GM10266 (cell line): ENCODE measurements at regions not wholly inside any gene's neighbourhood (a gene's known extent, or its start where the extent isn't known, plus 50 kb on each side); places are given as distances from the start of the nearest gene placed in this dataset.
"Not testable (repeated sequence)": the region's sequence is repeated elsewhere in the genome, so short reads cannot be mapped to it uniquely, and the experiment has no call there.

ENCODE experiments used
- DNase-seq: peaks from one replicate; pipeline ENCODE4 v3.0.0; 2012; ENCODE audit errors: extremely low spot score
- TF ChIP-seq, protein P1 (sequence below): IDR thresholded peaks from 2 replicates; pipeline ENCODE4 v1.5.1; 2012; ENCODE audit warnings: mild to moderate bottlenecking, low read depth; ENCODE audit not compliant: control insufficient read depth, insufficient read depth; ENCODE audit errors: missing control alignments

DNA sequence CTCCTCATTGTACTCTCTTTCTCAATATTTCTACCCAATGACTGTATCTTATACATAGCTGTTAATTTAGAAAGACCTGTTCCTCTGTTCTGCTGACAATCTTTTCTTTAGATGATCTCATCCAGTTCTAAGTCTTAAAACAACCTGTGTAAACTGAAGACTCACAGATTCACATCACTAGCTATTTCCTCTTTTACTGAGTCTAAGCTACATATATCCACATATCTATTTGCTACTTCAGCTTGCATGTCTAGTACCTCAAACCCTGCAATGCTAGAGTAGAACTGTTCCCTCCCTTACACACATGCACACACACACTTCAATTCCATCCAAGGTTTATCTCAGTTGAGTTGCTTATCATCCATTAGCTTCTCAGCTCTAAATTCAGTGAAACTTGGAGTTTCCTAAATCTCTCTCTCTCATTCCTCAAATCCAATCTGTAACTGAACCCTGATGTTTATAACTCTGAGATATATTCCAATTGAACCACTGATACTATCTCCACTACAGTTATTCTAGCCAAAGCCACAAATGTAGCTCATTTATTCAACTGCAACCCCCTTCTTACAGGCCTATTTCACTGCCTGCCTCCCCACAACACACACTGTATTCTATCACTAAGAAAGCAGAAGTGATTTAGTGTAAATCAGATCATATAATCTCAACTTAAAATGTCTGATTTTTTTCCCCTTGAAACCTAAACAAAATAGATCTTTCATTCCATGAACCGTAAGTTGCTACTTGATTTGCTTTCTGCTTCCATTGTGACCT, 1036.8 kb upstream of the POT1 start:
- TF ChIP-seq, protein P1, sequence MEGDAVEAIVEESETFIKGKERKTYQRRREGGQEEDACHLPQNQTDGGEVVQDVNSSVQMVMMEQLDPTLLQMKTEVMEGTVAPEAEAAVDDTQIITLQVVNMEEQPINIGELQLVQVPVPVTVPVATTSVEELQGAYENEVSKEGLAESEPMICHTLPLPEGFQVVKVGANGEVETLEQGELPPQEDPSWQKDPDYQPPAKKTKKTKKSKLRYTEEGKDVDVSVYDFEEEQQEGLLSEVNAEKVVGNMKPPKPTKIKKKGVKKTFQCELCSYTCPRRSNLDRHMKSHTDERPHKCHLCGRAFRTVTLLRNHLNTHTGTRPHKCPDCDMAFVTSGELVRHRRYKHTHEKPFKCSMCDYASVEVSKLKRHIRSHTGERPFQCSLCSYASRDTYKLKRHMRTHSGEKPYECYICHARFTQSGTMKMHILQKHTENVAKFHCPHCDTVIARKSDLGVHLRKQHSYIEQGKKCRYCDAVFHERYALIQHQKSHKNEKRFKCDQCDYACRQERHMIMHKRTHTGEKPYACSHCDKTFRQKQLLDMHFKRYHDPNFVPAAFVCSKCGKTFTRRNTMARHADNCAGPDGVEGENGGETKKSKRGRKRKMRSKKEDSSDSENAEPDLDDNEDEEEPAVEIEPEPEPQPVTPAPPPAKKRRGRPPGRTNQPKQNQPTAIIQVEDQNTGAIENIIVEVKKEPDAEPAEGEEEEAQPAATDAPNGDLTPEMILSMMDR, result no peak
- no peak for DNase-seq

DNA sequence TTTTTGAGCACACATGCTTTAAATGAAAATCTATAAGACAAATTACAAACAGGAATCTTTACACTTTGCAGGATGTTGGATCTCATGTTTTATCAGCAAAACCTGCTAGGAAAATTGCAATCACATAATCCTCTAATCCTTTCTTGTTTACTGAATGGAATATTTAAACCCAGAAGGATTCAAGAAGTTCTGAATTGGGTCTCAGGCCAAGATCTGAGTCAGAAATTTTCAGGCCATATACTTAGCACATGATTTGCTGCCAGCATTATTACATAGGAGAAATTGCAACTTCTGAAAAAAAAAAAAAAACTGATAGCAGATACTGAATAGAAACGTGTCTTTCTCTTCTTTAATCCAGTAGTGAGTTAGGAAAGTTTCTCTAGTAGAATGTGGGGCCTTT, 1005.3 kb upstream of the POT1 start:
- TF ChIP-seq, protein P1, result no peak
- no peak for DNase-seq

- TF ChIP-seq, protein P1, result no peak
- no peak for DNase-seq
These were observed 1004.9 kb upstream of the POT1 start for GRCh38 chr7:125934539-125934938.

DNA sequence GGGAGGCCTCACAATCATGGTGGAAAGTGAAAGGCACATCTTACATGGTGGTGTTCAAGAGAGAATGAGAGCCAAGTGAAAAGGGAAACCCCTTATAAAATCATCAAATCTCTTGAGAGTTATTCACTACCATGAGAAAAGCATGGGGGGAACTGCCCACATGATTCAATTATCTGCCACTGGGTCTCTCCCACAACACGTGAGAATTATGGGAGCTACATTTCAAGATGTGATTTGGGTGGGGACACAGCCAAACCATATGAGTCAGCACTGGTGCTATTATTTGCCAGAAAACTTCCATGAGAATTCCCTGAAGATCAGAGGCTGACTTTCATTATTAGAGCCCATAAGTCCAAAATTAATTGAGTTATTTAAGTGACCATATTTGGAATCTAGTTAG, 1001.2 kb upstream of the POT1 start:
- TF ChIP-seq, protein P1, result no peak
- DNase-seq, result no peak

GRCh38 chr7:125927556-125927955, 997.9 kb upstream of the POT1 start:
- TF ChIP-seq, protein P1, result no peak
- no peak for DNase-seq

- DNase-seq, result no peak
- TF ChIP-seq, protein P1, result no peak
These were observed 997.0 kb upstream of the POT1 start for GRCh38 chr7:125926621-125927020.

DNA sequence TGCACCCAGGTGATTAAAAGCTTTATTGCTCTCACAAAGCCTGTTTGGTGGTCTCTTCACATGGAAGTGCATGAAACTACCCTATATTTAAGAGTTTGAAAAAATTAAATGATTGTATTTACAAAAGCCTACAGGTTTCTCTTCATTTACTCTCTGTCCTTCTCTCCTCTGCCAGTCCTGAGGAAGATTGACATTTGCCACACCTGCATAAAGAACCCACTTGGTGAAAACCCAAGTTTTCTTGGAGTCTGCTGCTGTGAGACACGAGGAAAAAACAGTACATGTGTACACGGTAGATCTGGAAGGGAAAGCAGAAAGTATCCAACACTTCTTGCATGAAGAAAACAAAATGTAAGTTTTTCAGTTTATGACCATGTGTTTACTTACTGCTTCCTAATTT, 994.4 kb upstream of the POT1 start:
- TF ChIP-seq, protein P1, result no peak
- DNase-seq, result no peak

DNA sequence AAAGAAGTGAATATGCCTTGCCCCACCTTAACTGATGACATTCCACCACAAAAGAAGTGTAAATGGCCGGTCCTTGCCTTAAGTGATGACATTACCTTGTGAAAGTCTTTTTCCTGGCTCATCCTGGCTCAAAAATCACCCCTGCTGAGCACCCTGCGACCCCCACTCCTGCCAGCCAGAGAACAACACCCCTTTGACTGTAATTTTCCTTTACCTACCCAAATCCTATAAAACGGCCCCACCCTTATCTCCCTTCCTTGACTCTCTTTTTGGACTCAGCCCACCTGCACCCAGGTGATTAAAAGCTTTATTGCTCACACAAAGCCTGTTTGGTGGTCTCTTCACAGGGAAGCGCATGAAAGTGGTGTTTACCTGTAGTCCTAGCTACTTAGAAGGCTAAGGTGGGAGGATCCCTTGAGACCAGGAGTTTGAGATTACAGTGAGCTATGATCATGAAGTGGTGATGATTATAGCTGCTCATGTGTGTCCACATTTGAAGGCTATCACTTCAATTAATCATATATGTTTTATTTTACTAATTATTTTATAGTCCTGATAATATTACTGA, 985.8 kb upstream of the POT1 start:
- not testable (repeated sequence) for DNase-seq
